A549 (cell line): ENCODE measurements at regions not wholly inside any gene's neighbourhood (a gene's known extent, or its start where the extent isn't known, plus 50 kb on each side); places are given as distances from the start of the nearest gene placed in this dataset.

ENCODE experiments used
- CBX2 ChIP-seq: fragments of 200-600 bp; sonication (generic); IDR thresholded peaks from 2 replicates; pipeline ENCODE4 v1.6.1; 2016; ENCODE audit warnings: low read depth, mild to moderate bottlenecking, borderline replicate concordance
- CHD2 ChIP-seq: fragments of 150-350 bp; IDR thresholded peaks from 2 replicates; pipeline ENCODE4 v1.6.1; 2014; ENCODE audit warnings: low read length; ENCODE audit not compliant: partially characterized antibody
- MAFK ChIP-seq: fragments of 450-650 bp; IDR thresholded peaks from 2 replicates; pipeline ENCODE4 v1.6.1; 2014; ENCODE audit not compliant: partially characterized antibody
- MAZ ChIP-seq: fragments of 150-350 bp; IDR thresholded peaks from 2 replicates; pipeline ENCODE4 v1.6.1; 2014; ENCODE audit warnings: antibody characterized with exemption, low read depth, low read length, borderline replicate concordance
- POLR2A ChIP-seq: IDR thresholded peaks from 2 replicates; pipeline ENCODE4 v1.6.1; 2012; ENCODE audit warnings: mild to moderate bottlenecking, low read length
- REST ChIP-seq: fragments of 200-600 bp; sonication (generic); IDR thresholded peaks from 2 replicates; pipeline ENCODE4 v1.6.1; 2016; ENCODE audit warnings: antibody characterized with exemption, mild to moderate bottlenecking, moderate library complexity
- TF ChIP-seq, protein P1 (sequence below): fragments of >200 bp; sonication (Bioruptor Twin); formaldehyde crosslinking; IDR thresholded peaks from 3 replicates; pipeline ENCODE4 v1.5.1; 2016
- TF ChIP-seq, protein P2 (sequence below): IDR thresholded peaks from 2 replicates; pipeline ENCODE4 v1.6.1; 2012; ENCODE audit warnings: low read depth, borderline replicate concordance

- TF ChIP-seq POLR2A (no peak), CBX2 (no peak), MAZ (no peak), CHD2 (no peak), REST (no peak), MAFK (no peak)
- TF ChIP-seq, protein P1, sequence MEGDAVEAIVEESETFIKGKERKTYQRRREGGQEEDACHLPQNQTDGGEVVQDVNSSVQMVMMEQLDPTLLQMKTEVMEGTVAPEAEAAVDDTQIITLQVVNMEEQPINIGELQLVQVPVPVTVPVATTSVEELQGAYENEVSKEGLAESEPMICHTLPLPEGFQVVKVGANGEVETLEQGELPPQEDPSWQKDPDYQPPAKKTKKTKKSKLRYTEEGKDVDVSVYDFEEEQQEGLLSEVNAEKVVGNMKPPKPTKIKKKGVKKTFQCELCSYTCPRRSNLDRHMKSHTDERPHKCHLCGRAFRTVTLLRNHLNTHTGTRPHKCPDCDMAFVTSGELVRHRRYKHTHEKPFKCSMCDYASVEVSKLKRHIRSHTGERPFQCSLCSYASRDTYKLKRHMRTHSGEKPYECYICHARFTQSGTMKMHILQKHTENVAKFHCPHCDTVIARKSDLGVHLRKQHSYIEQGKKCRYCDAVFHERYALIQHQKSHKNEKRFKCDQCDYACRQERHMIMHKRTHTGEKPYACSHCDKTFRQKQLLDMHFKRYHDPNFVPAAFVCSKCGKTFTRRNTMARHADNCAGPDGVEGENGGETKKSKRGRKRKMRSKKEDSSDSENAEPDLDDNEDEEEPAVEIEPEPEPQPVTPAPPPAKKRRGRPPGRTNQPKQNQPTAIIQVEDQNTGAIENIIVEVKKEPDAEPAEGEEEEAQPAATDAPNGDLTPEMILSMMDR: no peak
- TF ChIP-seq, protein P2, sequence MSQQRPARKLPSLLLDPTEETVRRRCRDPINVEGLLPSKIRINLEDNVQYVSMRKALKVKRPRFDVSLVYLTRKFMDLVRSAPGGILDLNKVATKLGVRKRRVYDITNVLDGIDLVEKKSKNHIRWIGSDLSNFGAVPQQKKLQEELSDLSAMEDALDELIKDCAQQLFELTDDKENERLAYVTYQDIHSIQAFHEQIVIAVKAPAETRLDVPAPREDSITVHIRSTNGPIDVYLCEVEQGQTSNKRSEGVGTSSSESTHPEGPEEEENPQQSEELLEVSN: no peak
Measured at GRCh38 chr4:65023883-65024670, 614.8 kb upstream of the TECRL start.
